ENCODE measurements at regions not wholly inside any gene's neighbourhood (a gene's known extent, or its start where the extent isn't known, plus 50 kb on each side); places are given as distances from the start of the nearest gene placed in this dataset.

DNA sequence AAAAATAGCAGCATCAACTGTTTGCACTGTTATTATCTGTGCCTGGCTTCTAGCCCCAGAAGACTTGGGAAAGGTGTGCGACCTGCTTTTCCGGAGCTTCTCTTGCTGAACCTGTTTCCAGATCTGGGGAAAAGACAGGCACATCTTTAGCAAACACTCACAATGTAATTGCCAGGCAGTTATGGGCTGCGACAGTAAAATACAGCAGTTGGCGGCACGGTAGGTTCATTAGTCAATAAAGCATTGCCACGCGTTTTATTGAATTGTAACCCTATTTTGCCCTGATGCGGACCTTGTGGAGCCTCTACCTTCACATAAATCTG lies 223.7 kb upstream of the TSHZ3 start:
- Histone ChIP-seq H3K27me3 (ENCODE audit: control insufficient read depth in 3 of 3, insufficient read depth in 3 of 3, low read length in 2 of 3) (no peaks in the 10 kb centered on the region), H3K36me3 (ENCODE audit: control insufficient read depth in 4 of 4, insufficient read depth in 4 of 4, low read length in 4 of 4) (no peaks in the 10 kb centered on the region), H3K27ac (ENCODE audit: low read depth in 1 of 2, low read length in 1 of 2) (no peak overlapping the region), H3K9ac (ENCODE audit: insufficient read depth in 1 of 2, low read length in 2 of 2) (no peak overlapping the region), H3K9me3 (ENCODE audit: control insufficient read depth in 4 of 4, insufficient read depth in 3 of 4, low read length in 3 of 4) (no peaks in the 10 kb centered on the region), H3K4me3 (no peak overlapping the region), H3K4me1 (ENCODE audit: control insufficient read depth in 5 of 5, insufficient read depth in 5 of 5, low read length in 5 of 5) (no peaks in the 10 kb centered on the region)
- TF ChIP-seq, protein P1, sequence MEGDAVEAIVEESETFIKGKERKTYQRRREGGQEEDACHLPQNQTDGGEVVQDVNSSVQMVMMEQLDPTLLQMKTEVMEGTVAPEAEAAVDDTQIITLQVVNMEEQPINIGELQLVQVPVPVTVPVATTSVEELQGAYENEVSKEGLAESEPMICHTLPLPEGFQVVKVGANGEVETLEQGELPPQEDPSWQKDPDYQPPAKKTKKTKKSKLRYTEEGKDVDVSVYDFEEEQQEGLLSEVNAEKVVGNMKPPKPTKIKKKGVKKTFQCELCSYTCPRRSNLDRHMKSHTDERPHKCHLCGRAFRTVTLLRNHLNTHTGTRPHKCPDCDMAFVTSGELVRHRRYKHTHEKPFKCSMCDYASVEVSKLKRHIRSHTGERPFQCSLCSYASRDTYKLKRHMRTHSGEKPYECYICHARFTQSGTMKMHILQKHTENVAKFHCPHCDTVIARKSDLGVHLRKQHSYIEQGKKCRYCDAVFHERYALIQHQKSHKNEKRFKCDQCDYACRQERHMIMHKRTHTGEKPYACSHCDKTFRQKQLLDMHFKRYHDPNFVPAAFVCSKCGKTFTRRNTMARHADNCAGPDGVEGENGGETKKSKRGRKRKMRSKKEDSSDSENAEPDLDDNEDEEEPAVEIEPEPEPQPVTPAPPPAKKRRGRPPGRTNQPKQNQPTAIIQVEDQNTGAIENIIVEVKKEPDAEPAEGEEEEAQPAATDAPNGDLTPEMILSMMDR (IDR thresholded peaks at IDR 0.05; ENCODE audit: control extremely low read depth, extremely low read depth), result no peak
- WGBS, 2 donors, result 85 to 94% methylated on average over 8 of the region's 8 CpGs
- DNase-seq, result no peak
- no peak for ATAC-seq (ENCODE audit: insufficient read depth, low FRiP score)

DNA sequence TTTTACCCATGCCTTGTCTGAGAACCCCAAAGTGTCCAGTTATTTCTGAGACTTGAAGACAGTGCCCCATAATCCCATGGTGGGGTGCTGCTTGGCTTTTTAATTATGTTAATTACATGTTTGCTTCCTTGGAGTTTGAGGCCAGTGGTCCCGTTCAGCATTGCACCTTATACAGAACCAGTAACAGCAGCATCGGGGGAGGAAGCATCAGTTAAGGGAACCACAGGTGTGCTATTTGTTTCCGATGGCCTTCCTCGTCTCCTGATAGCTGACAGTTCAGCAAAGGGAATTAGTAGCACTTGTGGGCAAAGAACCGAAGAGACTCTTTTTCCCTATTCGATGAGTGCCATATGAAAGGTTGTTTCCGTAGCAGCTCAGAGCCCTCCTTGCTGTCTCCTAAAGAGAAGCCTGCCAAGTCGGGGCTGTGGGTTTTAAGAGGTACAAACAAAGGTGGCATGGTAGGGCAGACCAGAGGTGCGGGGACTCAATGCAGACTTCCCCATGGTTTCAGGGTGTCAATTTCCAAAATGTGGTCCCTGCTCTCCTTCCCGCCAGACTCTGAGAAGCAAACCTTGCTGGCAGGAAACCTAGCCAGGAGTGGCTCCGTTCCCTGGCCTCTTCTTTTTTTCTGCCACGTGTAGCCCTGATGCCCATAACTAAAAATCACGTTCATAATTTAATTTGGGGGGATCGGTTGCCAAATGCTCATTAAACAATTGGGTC lies 225.2 kb upstream of the TSHZ3 start:
- 76 to 78% methylated on average over 14 of the region's 14 CpGs for WGBS, 2 donors
- no peaks in the 10 kb centered on the region for H3K36me3 ChIP-seq (ENCODE audit: control insufficient read depth in 4 of 4, insufficient read depth in 4 of 4, low read length in 4 of 4)

DNA sequence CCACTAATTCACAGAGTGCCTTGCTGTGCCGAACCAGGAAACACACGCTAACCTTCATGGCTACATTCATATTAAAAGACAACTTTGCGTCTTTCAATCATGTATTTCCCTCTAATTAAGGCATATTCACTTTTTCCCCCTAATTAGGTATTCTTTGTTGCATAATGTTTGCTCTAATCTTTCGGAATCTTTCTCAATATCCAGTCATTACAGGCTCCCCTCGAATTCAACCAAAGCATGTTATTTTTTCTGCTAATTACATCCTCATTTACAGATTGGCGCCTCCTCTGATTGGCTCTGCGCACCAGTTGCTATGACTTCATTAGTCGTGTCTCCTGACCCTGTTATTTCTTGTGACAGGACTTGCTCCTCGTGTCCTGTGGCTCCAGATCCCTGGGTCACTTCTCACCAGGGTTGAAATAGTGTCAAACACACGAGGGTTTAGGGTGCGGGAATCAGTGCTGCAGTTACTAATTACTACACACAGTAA lies 226.7 kb upstream of the TSHZ3 start:
- H3K4me3 ChIP-seq, result no peak overlapping the region
- WGBS, 2 donors, result 85% methylated on average over 11 of the region's 11 CpGs
- ATAC-seq (ENCODE audit: insufficient read depth, low FRiP score) (no peak), DNase-seq (no peak)
- TF ChIP-seq, protein P1 (IDR thresholded peaks at IDR 0.05; ENCODE audit: control extremely low read depth, extremely low read depth), result no peak
- no peaks in the 10 kb centered on the region for H3K27me3 ChIP-seq (ENCODE audit: control insufficient read depth in 3 of 3, insufficient read depth in 3 of 3, low read length in 2 of 3)
- no peaks in the 10 kb centered on the region for H3K9me3 ChIP-seq (ENCODE audit: control insufficient read depth in 4 of 4, insufficient read depth in 3 of 4, low read length in 3 of 4)
- H3K4me1 ChIP-seq (ENCODE audit: control insufficient read depth in 5 of 5, insufficient read depth in 5 of 5, low read length in 5 of 5), result no peaks in the 10 kb centered on the region
- no peak overlapping the region for H3K27ac ChIP-seq (ENCODE audit: low read depth in 1 of 2, low read length in 1 of 2)
- H3K36me3 ChIP-seq (ENCODE audit: control insufficient read depth in 4 of 4, insufficient read depth in 4 of 4, low read length in 4 of 4), result no peaks in the 10 kb centered on the region
- H3K9ac ChIP-seq (ENCODE audit: insufficient read depth in 1 of 2, low read length in 2 of 2), result no peak overlapping the region

More for the DNA sequence above, 225.2 kb upstream of the TSHZ3 start:
- DNase-seq, result no peak
- ATAC-seq (ENCODE audit: insufficient read depth, low FRiP score), result no peak
- H3K4me1 ChIP-seq (ENCODE audit: control insufficient read depth in 5 of 5, insufficient read depth in 5 of 5, low read length in 5 of 5), result no peaks in the 10 kb centered on the region
- no peaks in the 10 kb centered on the region for H3K9me3 ChIP-seq (ENCODE audit: control insufficient read depth in 4 of 4, insufficient read depth in 3 of 4, low read length in 3 of 4)
- H3K9ac ChIP-seq (ENCODE audit: insufficient read depth in 1 of 2, low read length in 2 of 2), result no peak overlapping the region
- H3K27me3 ChIP-seq (ENCODE audit: control insufficient read depth in 3 of 3, insufficient read depth in 3 of 3, low read length in 2 of 3), result no peaks in the 10 kb centered on the region
- TF ChIP-seq, protein P1 (IDR thresholded peaks at IDR 0.05; ENCODE audit: control extremely low read depth, extremely low read depth), result no peak
- H3K27ac ChIP-seq (ENCODE audit: low read depth in 1 of 2, low read length in 1 of 2), result no peak overlapping the region
- no peak overlapping the region for H3K4me3 ChIP-seq

DNA sequence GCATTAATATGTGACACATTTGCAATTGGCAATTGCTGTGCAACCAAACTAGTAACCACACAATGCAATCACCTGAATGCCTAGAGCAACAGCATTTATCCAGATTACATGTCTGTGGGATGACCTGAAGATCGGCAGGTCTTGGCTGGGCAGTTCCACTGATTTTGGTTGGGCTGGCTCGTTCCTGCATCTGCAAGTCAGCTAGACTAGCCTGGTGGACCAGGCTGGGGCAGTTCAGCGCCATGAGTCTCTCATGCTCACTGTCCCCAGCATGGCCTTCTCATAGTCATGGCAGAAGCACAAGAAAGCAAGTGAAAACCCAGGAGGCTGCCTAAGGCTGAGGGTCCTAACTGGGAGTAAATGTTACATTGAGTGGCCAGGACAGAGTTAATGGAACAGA lies 229.1 kb upstream of the TSHZ3 start:
- Histone ChIP-seq H3K36me3 (ENCODE audit: control insufficient read depth in 4 of 4, insufficient read depth in 4 of 4, low read length in 4 of 4) (no peaks in the 10 kb centered on the region), H3K27ac (ENCODE audit: low read depth in 1 of 2, low read length in 1 of 2) (no peak overlapping the region), H3K4me1 (ENCODE audit: control insufficient read depth in 5 of 5, insufficient read depth in 5 of 5, low read length in 5 of 5) (peaks cover 0 to 11% (median 5%) of the 10 kb centered on the region in 5 donors), H3K9ac (ENCODE audit: insufficient read depth in 1 of 2, low read length in 2 of 2) (no peak overlapping the region), H3K27me3 (ENCODE audit: control insufficient read depth in 3 of 3, insufficient read depth in 3 of 3, low read length in 2 of 3) (no peaks in the 10 kb centered on the region), H3K4me3 (no peak overlapping the region), H3K9me3 (ENCODE audit: control insufficient read depth in 4 of 4, insufficient read depth in 3 of 4, low read length in 3 of 4) (no peaks in the 10 kb centered on the region)
- no peak for DNase-seq
- WGBS, 2 donors, result 88 to 94% methylated on average over 3 of the region's 3 CpGs
- no peak for ATAC-seq (ENCODE audit: insufficient read depth, low FRiP score)
- TF ChIP-seq, protein P1 (IDR thresholded peaks at IDR 0.05; ENCODE audit: control extremely low read depth, extremely low read depth), result no peak

Measured in lung (tissue), 11 donors.